ENCODE measurements at regions not wholly inside any gene's neighbourhood (a gene's known extent, or its start where the extent isn't known, plus 50 kb on each side); places are given as distances from the start of the nearest gene placed in this dataset.

DNA sequence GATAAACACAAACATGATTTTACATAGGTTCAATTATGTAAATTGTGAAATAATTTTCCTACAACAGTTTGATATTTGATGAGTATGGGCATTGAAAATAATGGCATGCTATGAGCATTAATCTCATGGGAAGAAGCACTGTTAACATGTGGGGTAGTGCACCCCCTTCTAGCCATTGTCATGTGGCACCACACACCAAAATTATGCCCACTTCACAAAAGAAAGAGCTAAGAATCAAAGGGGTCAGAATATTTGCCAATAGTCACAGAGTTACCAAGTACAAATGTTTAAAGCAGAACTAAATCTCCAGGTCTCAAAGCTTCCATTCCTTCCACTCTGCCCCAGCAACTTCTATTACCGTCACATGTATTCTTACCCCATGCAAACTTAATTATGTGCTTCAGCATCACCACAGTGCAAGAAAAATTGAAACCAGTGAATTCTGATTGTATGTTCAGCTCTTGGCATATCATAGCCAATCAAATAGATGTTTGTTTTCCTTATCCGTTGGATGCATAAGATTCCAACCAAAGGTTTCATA is 1273.8 kb downstream of the FAM181B start:
- TF ChIP-seq, protein P1, sequence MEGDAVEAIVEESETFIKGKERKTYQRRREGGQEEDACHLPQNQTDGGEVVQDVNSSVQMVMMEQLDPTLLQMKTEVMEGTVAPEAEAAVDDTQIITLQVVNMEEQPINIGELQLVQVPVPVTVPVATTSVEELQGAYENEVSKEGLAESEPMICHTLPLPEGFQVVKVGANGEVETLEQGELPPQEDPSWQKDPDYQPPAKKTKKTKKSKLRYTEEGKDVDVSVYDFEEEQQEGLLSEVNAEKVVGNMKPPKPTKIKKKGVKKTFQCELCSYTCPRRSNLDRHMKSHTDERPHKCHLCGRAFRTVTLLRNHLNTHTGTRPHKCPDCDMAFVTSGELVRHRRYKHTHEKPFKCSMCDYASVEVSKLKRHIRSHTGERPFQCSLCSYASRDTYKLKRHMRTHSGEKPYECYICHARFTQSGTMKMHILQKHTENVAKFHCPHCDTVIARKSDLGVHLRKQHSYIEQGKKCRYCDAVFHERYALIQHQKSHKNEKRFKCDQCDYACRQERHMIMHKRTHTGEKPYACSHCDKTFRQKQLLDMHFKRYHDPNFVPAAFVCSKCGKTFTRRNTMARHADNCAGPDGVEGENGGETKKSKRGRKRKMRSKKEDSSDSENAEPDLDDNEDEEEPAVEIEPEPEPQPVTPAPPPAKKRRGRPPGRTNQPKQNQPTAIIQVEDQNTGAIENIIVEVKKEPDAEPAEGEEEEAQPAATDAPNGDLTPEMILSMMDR (IDR thresholded peaks at IDR 0.05), result no peak
- TF ChIP-seq POLR2A (IDR thresholded peaks at IDR 0.05), result no peak
